ENCODE measurements at regions not wholly inside any gene's neighbourhood (a gene's known extent, or its start where the extent isn't known, plus 50 kb on each side); places are given as distances from the start of the nearest gene placed in this dataset.

- TF ChIP-seq EZH2 (IDR thresholded peaks at IDR 0.05; ENCODE audit: low read depth, unreplicated experiment) (no peak), POLR2AphosphoS5 (IDR thresholded peaks at IDR 0.05; ENCODE audit: low read depth) (no peak), CTCF (conservative IDR thresholded peaks at IDR 0.05; ENCODE audit: low read depth in 2 of 2) (no peak), EZH2phosphoT487 (IDR thresholded peaks at IDR 0.05; ENCODE audit: unreplicated experiment) (no peak), REST (IDR thresholded peaks at IDR 0.05; ENCODE audit: unreplicated experiment) (no peak), ZNF114 (CRISPR knock-in tag; IDR thresholded peaks at IDR 0.05) (no peak), JUNB (IDR thresholded peaks at IDR 0.05; ENCODE audit: unreplicated experiment) (no peak), ETS1 (IDR thresholded peaks at IDR 0.05) (no peak), CREB1 (CRISPR knock-in tag; IDR thresholded peaks at IDR 0.05; ENCODE audit: low read depth) (no peak), ZNF462 (CRISPR knock-in tag; IDR thresholded peaks at IDR 0.05) (no peak), NANOG (IDR thresholded peaks at IDR 0.05; ENCODE audit: borderline replicate concordance) (no peak), ZNF331 (CRISPR knock-in tag; IDR thresholded peaks at IDR 0.05; ENCODE audit: low read depth) (no peak), STAT1 (IDR thresholded peaks at IDR 0.05; ENCODE audit: unreplicated experiment) (no peak)
These were observed 467.3 kb downstream of the SHQ1 start for GRCh38 chr3:72380711-72381493.
